Ramos (cell line): ENCODE measurements at regions not wholly inside any gene's neighbourhood (a gene's known extent, or its start where the extent isn't known, plus 50 kb on each side); places are given as distances from the start of the nearest gene placed in this dataset.

Source experiments
- in situ Hi-C: fragments of 300-500 bp; cut with MboI; formaldehyde crosslinking; loops from one replicate; pipeline ENCODE4 v1.14.3; 2022; ENCODE audit warnings: low sequenced_read_pairs; ENCODE audit not compliant: unreplicated experiment

DNA sequence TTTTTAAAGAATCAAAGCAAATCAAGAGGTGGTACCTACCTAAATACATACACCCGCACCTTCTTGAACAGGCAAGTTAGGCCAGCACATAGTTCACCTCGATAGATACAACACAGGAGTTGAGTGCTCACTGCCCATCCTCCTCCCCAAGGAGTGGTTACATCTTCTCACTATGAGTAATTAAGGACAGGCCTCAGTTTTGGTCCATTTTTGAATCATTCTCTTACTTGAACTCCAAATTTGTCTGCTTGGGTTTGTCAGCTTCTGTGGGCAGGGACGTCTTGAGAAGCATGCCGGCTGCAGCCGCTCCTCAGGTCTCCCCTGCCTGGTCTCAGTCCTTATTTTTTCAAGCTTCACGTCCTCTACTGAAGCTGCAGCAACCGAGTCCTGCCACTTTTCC, 190.6 kb upstream of the RBPJ start:
- in situ Hi-C loops = no loop called here

GRCh38 chr4:26130841-26131432, 189.9 kb upstream of the RBPJ start:
- in situ Hi-C loops = no loop called here

DNA sequence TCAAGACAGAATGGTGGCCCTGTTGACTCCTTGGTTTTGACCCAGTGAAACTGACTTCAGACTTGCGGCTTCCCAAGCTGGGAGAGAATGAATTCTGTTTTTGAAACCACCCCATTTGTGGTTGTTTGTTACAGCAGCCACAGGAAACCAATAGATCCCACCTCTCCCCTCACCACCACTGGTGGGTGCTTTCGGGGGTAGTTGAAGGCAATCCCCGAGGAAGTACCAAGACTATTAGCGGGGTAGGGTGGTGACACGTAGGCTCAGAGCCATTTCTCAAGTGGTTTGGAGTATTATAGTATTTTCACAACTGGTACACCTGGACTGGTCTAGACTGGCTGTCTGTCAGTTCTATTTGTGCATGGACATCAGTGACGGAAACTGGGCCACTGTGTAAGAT, 189.1 kb upstream of the RBPJ start:
- in situ Hi-C loops = no loop called here

GRCh38 chr4:26132858-26133257, 188.0 kb upstream of the RBPJ start:
- in situ Hi-C loops = no loop called here

DNA sequence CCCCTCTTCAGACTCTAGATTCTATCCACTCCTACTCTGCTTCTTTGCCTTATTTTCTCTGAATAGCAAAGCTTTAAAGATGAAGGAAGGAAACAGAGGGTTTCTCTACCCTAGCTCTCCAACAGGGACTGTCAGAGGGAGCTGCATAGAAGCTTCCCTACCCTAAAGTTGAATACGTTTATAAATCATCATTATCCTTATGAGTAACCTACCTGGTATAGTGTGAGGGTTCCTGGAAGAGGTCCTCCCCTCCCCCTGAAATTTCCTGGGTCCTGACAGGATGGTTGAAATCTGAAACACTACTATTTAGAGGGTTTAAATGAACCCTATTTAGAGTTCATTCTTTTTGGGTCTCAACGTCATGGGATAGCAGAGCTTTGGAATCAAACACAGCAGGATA, 187.0 kb upstream of the RBPJ start:
- in situ Hi-C loops = no loop called here

DNA sequence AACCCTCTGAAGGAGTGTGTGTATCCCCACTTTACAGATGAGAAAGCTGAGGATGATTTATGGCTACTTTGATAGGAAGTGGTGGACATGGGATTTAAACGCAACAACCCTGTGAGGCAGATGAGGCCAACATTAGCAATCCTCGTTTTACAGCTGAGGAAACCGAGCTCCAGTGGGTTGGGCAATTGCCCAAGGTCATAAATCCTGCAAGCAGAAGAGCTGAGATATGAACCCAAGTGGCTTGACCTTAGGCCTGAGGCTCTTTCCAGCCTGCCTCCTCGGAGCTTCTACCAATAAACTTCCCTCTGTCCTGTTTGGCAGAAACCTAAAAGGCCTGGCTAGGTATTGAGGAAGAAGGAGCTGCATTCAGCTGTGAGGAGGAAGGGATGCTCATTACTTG, 185.5 kb upstream of the RBPJ start:
- in situ Hi-C loops = no loop called here

- in situ Hi-C loops = no loop called here
Measured at GRCh38 chr4:26136615-26137014, 184.2 kb upstream of the RBPJ start.

DNA sequence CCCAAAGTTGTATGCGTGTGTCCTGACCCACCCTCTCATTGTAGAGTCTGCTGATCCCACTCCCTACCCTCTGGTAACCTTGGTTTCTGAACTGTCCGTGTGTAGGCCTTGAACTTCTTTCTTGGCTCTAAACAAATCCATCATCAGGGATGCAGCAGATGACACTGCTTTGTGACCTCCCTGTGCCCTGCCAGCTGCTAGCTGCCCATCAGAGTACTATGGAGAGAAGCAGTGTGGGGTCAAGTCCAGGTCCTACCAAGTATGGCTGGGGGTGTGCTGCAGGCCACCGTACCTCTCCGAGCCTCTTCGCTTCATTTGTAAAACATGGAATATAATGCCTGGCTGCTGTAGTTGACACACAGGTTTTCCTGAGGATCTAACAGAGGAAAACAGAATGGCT, 183.5 kb upstream of the RBPJ start:
- in situ Hi-C loops = no loop called here

- in situ Hi-C loops = no loop called here
Measured at GRCh38 chr4:26139310-26139924, 181.4 kb upstream of the RBPJ start.

GRCh38 chr4:26140150-26140898, 180.5 kb upstream of the RBPJ start:
- in situ Hi-C loops = no loop called here

DNA sequence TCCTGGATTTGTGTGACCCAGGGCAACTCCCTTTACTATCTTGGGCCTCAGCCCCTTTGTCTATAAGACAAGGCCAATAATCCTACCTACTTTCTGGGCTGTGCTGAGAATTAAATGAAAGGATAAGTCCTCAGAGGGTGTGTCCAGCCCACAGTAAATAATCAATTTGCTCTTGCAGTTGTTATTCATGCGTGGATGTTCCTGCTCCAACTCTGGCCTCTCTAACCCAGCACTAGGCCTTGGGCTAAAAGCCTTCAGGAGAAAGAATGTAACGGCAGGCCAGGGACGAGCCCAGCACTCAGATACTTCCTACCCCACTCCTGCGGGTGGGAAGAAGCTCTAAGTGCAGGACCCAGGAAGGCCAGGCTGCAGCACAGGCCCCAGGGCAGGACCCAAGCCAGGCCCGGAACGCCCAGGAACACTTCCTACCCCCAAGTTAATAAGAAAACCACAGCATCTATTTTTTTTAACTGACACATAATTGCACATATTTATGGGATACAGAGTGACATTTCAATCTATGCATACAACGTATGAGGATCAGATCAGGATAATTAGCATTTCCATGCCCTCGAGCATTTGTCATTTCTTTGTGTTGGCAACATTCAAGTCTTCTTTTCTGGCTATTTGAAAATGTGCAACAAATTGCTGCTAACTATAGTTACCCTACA, 179.6 kb upstream of the RBPJ start:
- in situ Hi-C loops = no loop called here

DNA sequence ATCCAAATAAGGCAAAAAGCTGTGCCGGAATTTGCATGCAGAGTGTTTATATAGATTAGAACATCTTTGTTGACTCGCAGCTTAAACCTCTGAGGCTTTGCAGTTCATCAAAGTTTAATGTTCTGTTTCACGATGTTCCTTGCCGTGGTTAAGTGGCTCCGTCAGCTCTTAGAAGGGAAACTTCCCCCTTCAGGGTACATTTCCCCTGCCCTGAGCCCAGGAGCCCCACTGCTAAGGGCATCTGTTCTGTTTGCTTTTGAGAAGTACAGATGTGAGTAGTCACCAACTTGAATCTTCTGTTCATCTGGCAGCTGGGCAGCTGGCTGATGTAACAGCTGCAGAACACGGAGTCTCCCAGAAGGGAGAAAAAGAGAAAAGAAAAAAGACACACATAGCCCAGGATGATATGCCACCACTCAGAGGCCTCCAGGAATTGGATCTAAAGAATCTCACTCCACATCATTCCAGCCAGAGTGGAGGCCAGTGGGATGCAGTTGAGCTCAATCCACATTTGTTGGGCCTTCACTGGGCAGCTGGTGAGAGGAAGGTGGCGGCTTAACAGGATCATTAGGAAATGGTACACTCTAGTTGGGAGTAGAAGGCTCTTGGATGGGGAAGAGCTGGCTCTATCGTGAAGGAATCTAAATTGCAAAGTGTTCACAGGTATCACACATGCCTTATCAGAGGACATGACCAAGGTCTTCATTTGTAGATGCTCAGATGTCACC, 178.7 kb upstream of the RBPJ start:
- in situ Hi-C loops = no loop called here

GRCh38 chr4:26144526-26145155, 176.2 kb upstream of the RBPJ start:
- in situ Hi-C loops = no loop called here

DNA sequence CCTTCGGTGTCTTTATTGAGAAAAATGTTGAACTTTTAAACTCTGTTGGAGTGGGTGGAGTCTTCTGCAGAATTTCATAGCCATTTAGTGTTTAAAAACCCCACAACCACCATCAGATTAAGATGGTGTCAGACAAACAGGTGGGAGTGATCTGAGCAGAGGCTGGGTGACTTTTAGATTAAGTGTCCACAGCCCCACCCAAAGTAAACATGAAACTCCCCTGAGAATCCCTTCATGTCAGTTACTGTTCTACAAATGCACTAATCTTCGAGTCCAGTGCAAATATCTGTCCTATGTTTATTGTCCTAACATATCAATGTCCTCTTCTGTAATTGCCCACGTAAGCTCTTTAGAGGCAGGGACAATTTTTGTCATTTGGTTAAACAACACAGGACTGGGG, 175.6 kb upstream of the RBPJ start:
- in situ Hi-C loops = no loop called here

GRCh38 chr4:26148927-26149326, 171.9 kb upstream of the RBPJ start:
- in situ Hi-C loops = no loop called here

- in situ Hi-C loops = no loop called here
Measured at GRCh38 chr4:26150948-26151347, 169.9 kb upstream of the RBPJ start.

- in situ Hi-C loops = no loop called here
Measured at GRCh38 chr4:26151615-26152014, 169.2 kb upstream of the RBPJ start.

- in situ Hi-C loops = no loop called here
Measured at GRCh38 chr4:26152056-26152455, 168.8 kb upstream of the RBPJ start.

DNA sequence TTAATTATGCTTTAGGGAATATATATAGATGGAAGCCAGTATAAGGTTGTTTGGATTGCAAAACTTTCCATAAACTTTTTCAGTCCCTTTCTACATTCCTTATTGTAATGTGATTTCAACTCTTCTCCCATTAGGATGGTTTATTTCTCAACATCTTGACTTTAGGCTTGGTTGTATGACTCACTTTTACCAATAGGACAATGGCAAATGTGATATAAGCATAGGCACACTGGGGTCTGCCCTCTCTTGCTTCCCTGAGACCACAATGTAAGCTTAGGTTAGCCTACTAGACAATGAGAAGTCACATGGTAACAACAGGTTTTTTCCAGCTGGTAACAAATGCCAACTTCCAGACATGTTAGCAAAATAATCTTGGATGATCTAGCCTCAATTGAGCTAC, 163.3 kb upstream of the RBPJ start:
- in situ Hi-C loops = no loop called here

DNA sequence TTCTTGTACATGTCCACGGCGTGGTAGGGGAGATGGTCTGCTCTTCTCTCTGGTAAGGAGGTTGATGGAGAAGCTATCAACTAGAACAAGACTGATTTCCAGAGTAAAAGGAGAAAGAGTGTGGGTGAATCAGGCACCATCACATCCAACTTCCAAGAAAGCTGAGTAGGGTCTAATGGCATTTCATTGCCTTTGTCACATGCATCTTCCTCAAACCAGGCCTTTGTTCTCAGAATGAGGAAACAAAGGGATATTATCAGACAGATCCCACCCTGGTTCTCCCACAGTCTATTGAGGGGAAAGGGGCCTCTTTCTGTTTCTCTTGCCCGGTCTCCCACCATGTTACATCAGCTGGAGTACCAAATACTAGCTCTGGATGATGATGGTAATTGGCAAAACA, 160.2 kb upstream of the RBPJ start:
- in situ Hi-C loops = no loop called here
